ENCODE measurements at regions not wholly inside any gene's neighbourhood (a gene's known extent, or its start where the extent isn't known, plus 50 kb on each side); places are given as distances from the start of the nearest gene placed in this dataset.
"Not testable (repeated sequence)": the region's sequence is repeated elsewhere in the genome, so short reads cannot be mapped to it uniquely, and the experiment has no call there.

- DNase-seq = no peak
Observed at GRCh38 chr6:28771401-28772267, 152.2 kb downstream of the TRIM27 start.

GRCh38 chr6:28772480-28773381 is 151.1 kb downstream of the TRIM27 start:
- DNase-seq = no peak

- no peak for DNase-seq
Observed at GRCh38 chr6:28774292-28775051, 149.3 kb downstream of the TRIM27 start.

- DNase-seq = no peak
Observed at GRCh38 chr6:28775052-28775376, 148.8 kb downstream of the TRIM27 start.

GRCh38 chr6:28775405-28776129 is 148.2 kb downstream of the TRIM27 start:
- no peak for DNase-seq

GRCh38 chr6:28776269-28777146 is 147.3 kb downstream of the TRIM27 start:
- no peak for DNase-seq

- no peak for DNase-seq
Observed at GRCh38 chr6:28777147-28777461, 146.7 kb downstream of the TRIM27 start.

- DNase-seq = no peak
Observed at GRCh38 chr6:28782113-28782673, 141.6 kb downstream of the TRIM27 start.

GRCh38 chr6:28785962-28786679 is 137.7 kb downstream of the TRIM27 start:
- no peak for DNase-seq

GRCh38 chr6:28789553-28790083 is 134.2 kb downstream of the TRIM27 start:
- DNase-seq = peak; percentile 40

- no peak for DNase-seq
Observed at GRCh38 chr6:28791002-28791383, 132.8 kb downstream of the TRIM27 start.

GRCh38 chr6:28794175-28795002 is 129.4 kb downstream of the TRIM27 start:
- no peak for DNase-seq

- DNase-seq = not testable (repeated sequence)
Observed at GRCh38 chr6:28800647-28801046, 123.1 kb downstream of the TRIM27 start.

- no peak for DNase-seq
Observed at GRCh38 chr6:28802417-28803336, 121.1 kb downstream of the TRIM27 start.

- DNase-seq = no peak
Observed at GRCh38 chr6:28803337-28803709, 120.5 kb downstream of the TRIM27 start.

GRCh38 chr6:28807682-28808280 is 116.0 kb downstream of the TRIM27 start:
- DNase-seq = no peak

GRCh38 chr6:28808383-28808782 is 115.4 kb downstream of the TRIM27 start:
- DNase-seq = no peak

All from right hindlimb (tissue), 1 donor.